Upper lobe of right lung (tissue), 1 donor: ENCODE measurements at regions not wholly inside any gene's neighbourhood (a gene's known extent, or its start where the extent isn't known, plus 50 kb on each side); places are given as distances from the start of the nearest gene placed in this dataset.

Experiments used
- ATAC-seq: fragments of 200-7000 bp; cut with Tn5 transposase; one replicate; pipeline ENCODE4 v1.9.1; 2020; ENCODE audit warnings: mild to moderate bottlenecking, moderate library complexity
- DNase-seq: peaks from one replicate; pipeline ENCODE4 v3.0.0-alpha.2; 2020
- H3K27ac ChIP-seq: fragments of 200-600 bp; one replicate; pipeline ENCODE4 v1.8.0; 2022
- H3K27me3 ChIP-seq: fragments of 200-600 bp; one replicate; pipeline ENCODE4 v1.8.0; 2022; ENCODE audit warnings: mild to moderate bottlenecking
- H3K36me3 ChIP-seq: fragments of 200-600 bp; one replicate; pipeline ENCODE4 v1.8.0; 2022
- H3K4me1 ChIP-seq: fragments of 200-600 bp; one replicate; pipeline ENCODE4 v1.8.0; 2022
- H3K4me3 ChIP-seq: fragments of 200-600 bp; one replicate; pipeline ENCODE4 v1.8.0; 2022; ENCODE audit warnings: mild to moderate bottlenecking
- H3K9me3 ChIP-seq: fragments of 200-600 bp; one replicate; pipeline ENCODE4 v1.8.0; 2022
- intact Hi-C: fragments of 100-400 bp; cut with DNase I; formaldehyde crosslinking; loops from one replicate; pipeline ENCODE4 v1.11.0; 2022
- TF ChIP-seq, protein P1 (sequence below): fragments of 200-600 bp; IDR thresholded peaks from one replicate; pipeline ENCODE4 v1.8.0; 2022; ENCODE audit warnings: antibody characterized with exemption
- donor health status: DM: no; HTN: yes; CAD: no; lungs with severe emphysema.

DNA sequence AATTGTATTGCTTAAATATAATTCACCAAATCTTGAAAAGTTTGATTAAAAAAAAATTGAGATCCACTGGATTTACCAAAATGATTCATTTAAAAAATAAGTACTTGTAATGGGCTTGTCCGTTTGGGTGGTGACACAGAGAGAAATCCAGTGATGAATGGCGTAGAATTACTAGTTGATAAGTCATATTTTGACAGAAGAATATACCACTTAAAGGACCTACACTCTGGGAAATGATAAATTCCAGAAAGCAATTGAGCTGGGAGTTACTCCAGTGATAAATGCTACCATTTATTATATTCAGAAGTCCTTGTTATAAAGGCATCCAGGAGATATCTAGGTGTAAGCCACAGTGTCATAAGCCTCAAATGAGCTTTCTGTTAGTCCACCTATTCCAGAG is 141.8 kb upstream of the CFAP20DC start:
- Histone ChIP-seq H3K27ac (no peak overlapping the region), H3K4me3 (no peak overlapping the region), H3K4me1 (no peaks in the 10 kb centered on the region), H3K36me3 (no peaks in the 10 kb centered on the region), H3K27me3 (no peaks in the 10 kb centered on the region), H3K9me3 (no peaks in the 10 kb centered on the region)
- TF ChIP-seq, protein P1, sequence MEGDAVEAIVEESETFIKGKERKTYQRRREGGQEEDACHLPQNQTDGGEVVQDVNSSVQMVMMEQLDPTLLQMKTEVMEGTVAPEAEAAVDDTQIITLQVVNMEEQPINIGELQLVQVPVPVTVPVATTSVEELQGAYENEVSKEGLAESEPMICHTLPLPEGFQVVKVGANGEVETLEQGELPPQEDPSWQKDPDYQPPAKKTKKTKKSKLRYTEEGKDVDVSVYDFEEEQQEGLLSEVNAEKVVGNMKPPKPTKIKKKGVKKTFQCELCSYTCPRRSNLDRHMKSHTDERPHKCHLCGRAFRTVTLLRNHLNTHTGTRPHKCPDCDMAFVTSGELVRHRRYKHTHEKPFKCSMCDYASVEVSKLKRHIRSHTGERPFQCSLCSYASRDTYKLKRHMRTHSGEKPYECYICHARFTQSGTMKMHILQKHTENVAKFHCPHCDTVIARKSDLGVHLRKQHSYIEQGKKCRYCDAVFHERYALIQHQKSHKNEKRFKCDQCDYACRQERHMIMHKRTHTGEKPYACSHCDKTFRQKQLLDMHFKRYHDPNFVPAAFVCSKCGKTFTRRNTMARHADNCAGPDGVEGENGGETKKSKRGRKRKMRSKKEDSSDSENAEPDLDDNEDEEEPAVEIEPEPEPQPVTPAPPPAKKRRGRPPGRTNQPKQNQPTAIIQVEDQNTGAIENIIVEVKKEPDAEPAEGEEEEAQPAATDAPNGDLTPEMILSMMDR, result no peak
- intact Hi-C loops, result no loop called here
- ATAC-seq, result no peak
- no peak for DNase-seq

DNA sequence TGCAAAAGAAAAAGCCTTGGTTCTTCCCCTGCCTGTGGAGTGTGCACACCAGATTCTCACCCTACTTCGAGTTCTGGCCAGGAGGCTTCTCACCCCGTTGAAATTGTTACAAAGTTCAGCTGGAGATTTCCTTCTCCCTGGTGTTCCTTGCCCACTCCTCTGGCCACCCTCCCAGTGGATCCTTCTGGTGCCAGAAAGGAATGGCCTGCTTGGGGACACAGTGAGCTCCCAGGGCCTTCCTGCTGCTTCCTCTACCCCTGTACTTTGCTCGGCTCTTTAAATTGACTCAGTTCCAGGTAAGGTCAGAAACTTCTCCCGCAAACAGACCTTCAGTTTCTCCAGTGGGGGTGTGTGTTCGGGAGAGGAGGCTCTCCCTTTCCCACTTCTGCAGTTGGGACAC is 140.1 kb upstream of the CFAP20DC start:
- Histone ChIP-seq H3K4me1 (no peaks in the 10 kb centered on the region), H3K27me3 (no peaks in the 10 kb centered on the region), H3K27ac (no peak overlapping the region), H3K4me3 (no peak overlapping the region), H3K36me3 (no peaks in the 10 kb centered on the region), H3K9me3 (no peaks in the 10 kb centered on the region)
- DNase-seq, result no peak
- ATAC-seq, result no peak
- TF ChIP-seq, protein P1, result no peak
- intact Hi-C loops, result no loop called here

DNA sequence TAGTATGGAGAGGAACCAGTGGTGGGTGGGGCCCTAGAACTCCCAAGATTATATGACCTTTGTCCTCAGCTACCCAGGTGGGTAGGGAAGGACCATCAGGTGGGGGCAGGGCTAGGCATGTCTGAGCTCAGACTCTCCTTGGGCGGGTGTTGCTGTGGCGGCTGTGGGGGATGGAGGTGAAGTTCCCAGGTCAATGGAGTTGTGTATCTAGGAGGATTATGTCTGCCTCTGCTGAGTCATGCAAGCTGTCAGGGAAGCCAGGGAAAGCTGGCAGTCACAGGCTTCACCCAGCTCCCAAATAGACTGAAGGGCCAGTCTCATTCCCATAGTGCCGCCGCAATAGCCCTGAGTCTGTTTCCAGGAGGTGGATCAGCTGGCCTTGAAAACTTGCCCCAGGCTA is 139.7 kb upstream of the CFAP20DC start:
- Histone ChIP-seq H3K36me3 (no peaks in the 10 kb centered on the region), H3K4me1 (no peaks in the 10 kb centered on the region), H3K27me3 (no peaks in the 10 kb centered on the region), H3K9me3 (no peaks in the 10 kb centered on the region), H3K27ac (no peak overlapping the region), H3K4me3 (no peak overlapping the region)
- TF ChIP-seq, protein P1, result no peak
- DNase-seq (no peak), ATAC-seq (no peak)
- intact Hi-C loops, result no loop called here

DNA sequence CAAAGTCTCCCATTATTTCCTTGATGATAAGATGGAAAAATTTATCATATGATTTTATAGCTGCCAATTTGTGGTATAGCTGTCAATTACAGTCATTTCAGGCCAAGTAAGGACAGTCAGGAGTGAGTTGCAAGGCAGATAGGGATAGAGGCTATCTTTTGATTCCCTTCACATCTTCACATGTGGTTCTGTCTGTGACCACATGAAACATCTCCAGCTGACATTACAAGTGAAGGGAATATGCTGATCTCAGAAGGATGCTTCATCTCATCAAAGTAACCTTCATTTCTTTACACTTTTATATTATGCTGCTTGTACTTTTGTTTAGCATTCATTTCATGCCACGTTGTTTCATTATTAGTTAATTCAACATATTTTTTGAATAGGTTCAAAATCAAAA is 136.9 kb upstream of the CFAP20DC start:
- Histone ChIP-seq H3K27ac (no peak overlapping the region), H3K27me3 (no peaks in the 10 kb centered on the region), H3K4me3 (no peak overlapping the region), H3K36me3 (no peaks in the 10 kb centered on the region), H3K4me1 (no peaks in the 10 kb centered on the region), H3K9me3 (no peaks in the 10 kb centered on the region)
- intact Hi-C loops, result no loop called here
- ATAC-seq (no peak), DNase-seq (no peak)
- TF ChIP-seq, protein P1, result no peak

DNA sequence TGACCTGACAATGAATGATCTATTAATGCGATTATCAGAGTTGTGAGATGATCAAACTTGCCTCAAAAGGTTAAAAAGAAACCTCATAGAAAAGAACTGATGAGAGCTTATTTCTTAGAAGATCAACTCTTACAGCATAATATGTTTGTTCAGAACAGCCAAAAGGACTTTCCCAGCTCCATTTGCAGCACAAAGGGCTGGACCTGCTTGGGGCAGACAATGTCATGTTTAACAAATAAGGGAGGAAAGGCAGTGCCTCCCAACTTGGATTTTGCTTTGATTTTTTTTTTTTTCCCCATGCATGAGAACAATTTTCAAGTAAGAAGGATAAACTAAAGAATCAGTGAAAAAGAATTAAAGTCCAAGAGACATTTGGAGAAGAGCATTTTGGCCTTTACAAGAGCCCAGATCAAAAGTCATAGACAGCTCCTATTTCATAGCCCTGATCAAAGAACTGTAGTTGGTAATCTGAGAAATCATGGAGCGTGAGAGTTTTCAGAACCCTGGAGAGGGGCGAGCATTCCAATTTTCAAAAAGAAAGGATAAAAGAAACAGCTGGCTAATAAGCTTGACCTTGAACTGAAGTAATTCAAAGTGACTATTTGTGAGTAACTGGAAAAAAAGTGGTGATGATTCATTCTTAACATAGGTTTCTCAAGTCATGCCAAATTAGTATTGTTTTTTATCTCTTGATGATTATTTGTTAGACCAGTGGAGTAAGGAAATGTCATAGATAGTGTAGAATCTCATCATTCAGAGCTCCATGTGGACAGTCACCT is 136.0 kb upstream of the CFAP20DC start:
- H3K9me3 ChIP-seq, result no peaks in the 10 kb centered on the region
- no peak overlapping the region for H3K4me3 ChIP-seq
- H3K36me3 ChIP-seq, result no peaks in the 10 kb centered on the region
- ATAC-seq (no peak), DNase-seq (no peak)
- H3K27ac ChIP-seq, result no peak overlapping the region
- intact Hi-C loops, result no loop called here
- H3K27me3 ChIP-seq, result no peaks in the 10 kb centered on the region
- TF ChIP-seq, protein P1, result no peak
- no peaks in the 10 kb centered on the region for H3K4me1 ChIP-seq

DNA sequence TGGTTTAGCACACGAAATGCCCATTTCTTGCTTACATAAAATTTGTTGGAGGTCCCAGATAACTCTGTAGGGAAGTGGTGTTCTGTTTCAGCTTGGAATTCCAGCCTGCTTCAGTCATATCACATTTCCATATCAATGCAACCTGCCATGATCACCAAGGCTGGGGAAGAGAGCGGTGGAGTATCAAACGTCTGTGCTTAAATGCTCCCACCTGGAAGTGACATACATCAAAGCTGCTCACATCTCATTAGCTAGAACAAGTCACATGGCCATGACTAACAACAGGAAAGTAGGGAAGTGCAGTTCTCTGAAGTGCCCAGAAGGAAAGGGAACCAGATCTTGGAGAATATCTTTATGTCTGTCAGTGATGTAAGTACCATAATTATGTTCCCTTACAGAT is 130.2 kb upstream of the CFAP20DC start:
- no peaks in the 10 kb centered on the region for H3K4me1 ChIP-seq
- DNase-seq (no peak), ATAC-seq (no peak)
- no peaks in the 10 kb centered on the region for H3K36me3 ChIP-seq
- no peaks in the 10 kb centered on the region for H3K27me3 ChIP-seq
- H3K27ac ChIP-seq, result no peak overlapping the region
- intact Hi-C loops, result no loop called here
- TF ChIP-seq, protein P1, result no peak
- H3K9me3 ChIP-seq, result no peaks in the 10 kb centered on the region
- H3K4me3 ChIP-seq, result no peak overlapping the region
